Stimulated activated effector memory CD8-positive, alpha-beta T cell treated with anti-CD3 and anti-CD28 coated beads, Interleukin-12 subunit alpha, Interleukin-12 subunit beta, amount 100 ng/mL, for 72 hours (primary cell): ENCODE measurements at regions not wholly inside any gene's neighbourhood (a gene's known extent, or its start where the extent isn't known, plus 50 kb on each side); places are given as distances from the start of the nearest gene placed in this dataset.
A peak's percentile ranks its signal among the peaks of the same experiment; 100 is the strongest.

Experiments
- ATAC-seq: fragments of 150-1000 bp; cut with Tn5 transposase; 2 replicates; pipeline ENCODE4 v1.10.0; 2021
- DNase-seq, 2 donors: peaks; one replicate each; pipeline ENCODE4 v3.0.0; 2021 to 2022; ENCODE audit warnings: low spot score in 2 of 2
- H3K27ac Mint-ChIP-seq: one replicate; pipeline ENCODE4 v1.8.0; 2022; ENCODE audit warnings: mild to moderate bottlenecking, mixed read lengths
- H3K36me3 Mint-ChIP-seq: one replicate; pipeline ENCODE4 v1.8.0; 2022; ENCODE audit warnings: mild to moderate bottlenecking, mixed read lengths
- H3K4me1 Mint-ChIP-seq: one replicate; pipeline ENCODE4 v1.8.0; 2022; ENCODE audit warnings: mixed read lengths
- H3K4me3 Mint-ChIP-seq: one replicate; pipeline ENCODE4 v1.8.0; 2022; ENCODE audit warnings: mild to moderate bottlenecking, mixed read lengths
- H3K9me3 Mint-ChIP-seq: one replicate; pipeline ENCODE4 v1.8.0; 2022; ENCODE audit warnings: mixed read lengths

- no peaks in the 10 kb centered on the region for H3K36me3 Mint-ChIP-seq
- peaks cover 19% of the 10 kb centered on the region for H3K4me1 Mint-ChIP-seq
- no peaks in the 10 kb centered on the region for H3K9me3 Mint-ChIP-seq
- ATAC-seq (no peak), DNase-seq (no peak)
- no peak overlapping the region for H3K4me3 Mint-ChIP-seq
- H3K27ac Mint-ChIP-seq = no peak overlapping the region
These were observed 76.8 kb upstream of the GATA2 start for GRCh38 chr3:128569756-128570155.

GRCh38 chr3:128568602-128569490, 75.8 kb upstream of the GATA2 start:
- Mint-ChIP-seq H3K36me3 (no peaks in the 10 kb centered on the region), H3K27ac (no peak overlapping the region), H3K4me3 (no peak overlapping the region), H3K9me3 (no peaks in the 10 kb centered on the region), H3K4me1 (peaks cover 16% of the 10 kb centered on the region)
- ATAC-seq (no peak), DNase-seq (no peak)

GRCh38 chr3:128567705-128568356, 74.8 kb upstream of the GATA2 start:
- no peak for DNase-seq
- H3K4me3 Mint-ChIP-seq = no peak overlapping the region
- H3K27ac Mint-ChIP-seq = no peak overlapping the region
- H3K4me1 Mint-ChIP-seq = peaks cover 6% of the 10 kb centered on the region
- H3K36me3 Mint-ChIP-seq = no peaks in the 10 kb centered on the region
- peak; percentile 9 for ATAC-seq
- H3K9me3 Mint-ChIP-seq = no peaks in the 10 kb centered on the region

GRCh38 chr3:128567141-128567540, 74.1 kb upstream of the GATA2 start:
- ATAC-seq (no peak), DNase-seq (no peak)
- Mint-ChIP-seq H3K27ac (no peak overlapping the region), H3K4me1 (no peaks in the 10 kb centered on the region), H3K4me3 (no peak overlapping the region), H3K36me3 (no peaks in the 10 kb centered on the region), H3K9me3 (no peaks in the 10 kb centered on the region)

GRCh38 chr3:128563439-128563838, 70.4 kb upstream of the GATA2 start:
- DNase-seq (no peak), ATAC-seq (no peak)
- H3K27ac Mint-ChIP-seq = no peak overlapping the region
- H3K4me1 Mint-ChIP-seq = peaks cover 8% of the 10 kb centered on the region
- H3K4me3 Mint-ChIP-seq = no peak overlapping the region
- no peaks in the 10 kb centered on the region for H3K36me3 Mint-ChIP-seq
- H3K9me3 Mint-ChIP-seq = no peaks in the 10 kb centered on the region

- ATAC-seq (no peak), DNase-seq (no peak)
- Mint-ChIP-seq H3K4me3 (no peak overlapping the region), H3K9me3 (no peaks in the 10 kb centered on the region), H3K4me1 (peaks cover 8% of the 10 kb centered on the region), H3K36me3 (no peaks in the 10 kb centered on the region), H3K27ac (no peak overlapping the region)
These were observed 68.5 kb upstream of the GATA2 start for GRCh38 chr3:128561504-128561903.

GRCh38 chr3:128560768-128561167, 67.8 kb upstream of the GATA2 start:
- DNase-seq = no peak
- peaks cover 8% of the 10 kb centered on the region for H3K4me1 Mint-ChIP-seq
- H3K9me3 Mint-ChIP-seq = no peaks in the 10 kb centered on the region
- no peaks in the 10 kb centered on the region for H3K36me3 Mint-ChIP-seq
- H3K4me3 Mint-ChIP-seq = no peak overlapping the region
- H3K27ac Mint-ChIP-seq = no peak overlapping the region
- no peak for ATAC-seq

- no peak overlapping the region for H3K4me3 Mint-ChIP-seq
- DNase-seq (no peak), ATAC-seq (peak; percentile 69)
- H3K4me1 Mint-ChIP-seq = peaks cover 8% of the 10 kb centered on the region
- H3K36me3 Mint-ChIP-seq = no peaks in the 10 kb centered on the region
- no peak overlapping the region for H3K27ac Mint-ChIP-seq
- H3K9me3 Mint-ChIP-seq = no peaks in the 10 kb centered on the region
These were observed 66.7 kb upstream of the GATA2 start for GRCh38 chr3:128559486-128560225.

- no peak for DNase-seq
- H3K36me3 Mint-ChIP-seq = no peaks in the 10 kb centered on the region
- H3K27ac Mint-ChIP-seq = no peak overlapping the region
- peaks cover 8% of the 10 kb centered on the region for H3K4me1 Mint-ChIP-seq
- H3K4me3 Mint-ChIP-seq = no peak overlapping the region
- no peak for ATAC-seq
- no peaks in the 10 kb centered on the region for H3K9me3 Mint-ChIP-seq
These were observed 64.7 kb upstream of the GATA2 start for GRCh38 chr3:128557531-128558280.

- H3K27ac Mint-ChIP-seq = no peak overlapping the region
- peaks cover 8% of the 10 kb centered on the region for H3K4me1 Mint-ChIP-seq
- H3K9me3 Mint-ChIP-seq = no peaks in the 10 kb centered on the region
- no peak overlapping the region for H3K4me3 Mint-ChIP-seq
- no peak for DNase-seq
- ATAC-seq = no peak
- no peaks in the 10 kb centered on the region for H3K36me3 Mint-ChIP-seq
These were observed 63.9 kb upstream of the GATA2 start for GRCh38 chr3:128556907-128557306.

- Mint-ChIP-seq H3K27ac (no peak overlapping the region), H3K9me3 (no peaks in the 10 kb centered on the region), H3K4me3 (no peak overlapping the region), H3K4me1 (peaks cover 8% of the 10 kb centered on the region), H3K36me3 (no peaks in the 10 kb centered on the region)
- ATAC-seq (no peak), DNase-seq (no peak)
These were observed 63.4 kb upstream of the GATA2 start for GRCh38 chr3:128556384-128556783.

- no peak overlapping the region for H3K27ac Mint-ChIP-seq
- peaks cover 8% of the 10 kb centered on the region for H3K4me1 Mint-ChIP-seq
- no peaks in the 10 kb centered on the region for H3K36me3 Mint-ChIP-seq
- no peaks in the 10 kb centered on the region for H3K9me3 Mint-ChIP-seq
- DNase-seq (no peak), ATAC-seq (no peak)
- H3K4me3 Mint-ChIP-seq = no peak overlapping the region
These were observed 62.8 kb upstream of the GATA2 start for GRCh38 chr3:128555841-128556240.

- no peaks in the 10 kb centered on the region for H3K36me3 Mint-ChIP-seq
- no peak for DNase-seq
- H3K27ac Mint-ChIP-seq = no peak overlapping the region
- no peak overlapping the region for H3K4me3 Mint-ChIP-seq
- peaks cover 8% of the 10 kb centered on the region for H3K4me1 Mint-ChIP-seq
- no peaks in the 10 kb centered on the region for H3K9me3 Mint-ChIP-seq
- ATAC-seq = no peak
These were observed 62.3 kb upstream of the GATA2 start for GRCh38 chr3:128555098-128555825.

GRCh38 chr3:128554465-128555097, 61.6 kb upstream of the GATA2 start:
- ATAC-seq (no peak), DNase-seq (no peak)
- H3K36me3 Mint-ChIP-seq = no peaks in the 10 kb centered on the region
- H3K27ac Mint-ChIP-seq = no peak overlapping the region
- no peak overlapping the region for H3K4me3 Mint-ChIP-seq
- no peaks in the 10 kb centered on the region for H3K9me3 Mint-ChIP-seq
- H3K4me1 Mint-ChIP-seq = peaks cover 3% of the 10 kb centered on the region
